GM18951 (cell line): ENCODE measurements at regions not wholly inside any gene's neighbourhood (a gene's known extent, or its start where the extent isn't known, plus 50 kb on each side); places are given as distances from the start of the nearest gene placed in this dataset.

Experiments used
- POLR2A ChIP-seq: IDR thresholded peaks from 4 replicates; pipeline ENCODE4 v1.6.1; 2011; ENCODE audit warnings: mild to moderate bottlenecking; ENCODE audit not compliant: insufficient read length, insufficient read depth; ENCODE audit errors: extremely low read depth
- in situ Hi-C: fragments of 300-500 bp; cut with MboI; formaldehyde crosslinking; loops from one replicate; pipeline ENCODE4 v1.12.0; 2022; ENCODE audit warnings: low sequenced_read_pairs, mixed read lengths, inconsistent platforms; ENCODE audit not compliant: unreplicated experiment

GRCh38 chr16:49020436-49020835 lies 261.2 kb downstream of the CBLN1 start:
- TF ChIP-seq POLR2A = no peak
- in situ Hi-C loops = no loop called here

GRCh38 chr16:49019831-49020230 lies 261.8 kb downstream of the CBLN1 start:
- TF ChIP-seq POLR2A = no peak
- in situ Hi-C loops = no loop called here

- in situ Hi-C loops = no loop called here
- no peak for TF ChIP-seq POLR2A
Observed at GRCh38 chr16:49019081-49019633, 262.5 kb downstream of the CBLN1 start.

- TF ChIP-seq POLR2A = no peak
- in situ Hi-C loops = no loop called here
Observed at GRCh38 chr16:49018259-49018931, 263.2 kb downstream of the CBLN1 start.

- no peak for TF ChIP-seq POLR2A
- in situ Hi-C loops = no loop called here
Observed at GRCh38 chr16:49017501-49017900, 264.1 kb downstream of the CBLN1 start.

- no peak for TF ChIP-seq POLR2A
- in situ Hi-C loops = no loop called here
Observed at GRCh38 chr16:49016461-49016860, 265.2 kb downstream of the CBLN1 start.

- TF ChIP-seq POLR2A = no peak
- in situ Hi-C loops = no loop called here
Observed at GRCh38 chr16:49015225-49015592, 266.4 kb downstream of the CBLN1 start.

GRCh38 chr16:49014277-49015224 lies 267.1 kb downstream of the CBLN1 start:
- no peak for TF ChIP-seq POLR2A
- in situ Hi-C loops = no loop called here

- in situ Hi-C loops = no loop called here
- no peak for TF ChIP-seq POLR2A
Observed at GRCh38 chr16:49013727-49014080, 267.9 kb downstream of the CBLN1 start.

- in situ Hi-C loops = no loop called here
- TF ChIP-seq POLR2A = no peak
Observed at GRCh38 chr16:49012961-49013726, 268.5 kb downstream of the CBLN1 start.

GRCh38 chr16:49011901-49012300 lies 269.7 kb downstream of the CBLN1 start:
- in situ Hi-C loops = no loop called here
- TF ChIP-seq POLR2A = no peak

GRCh38 chr16:49010879-49011278 lies 270.8 kb downstream of the CBLN1 start:
- no peak for TF ChIP-seq POLR2A
- in situ Hi-C loops = no loop called here

GRCh38 chr16:49010396-49010795 lies 271.2 kb downstream of the CBLN1 start:
- no peak for TF ChIP-seq POLR2A
- in situ Hi-C loops = no loop called here
